HG03103 (cell line): ENCODE measurements at regions not wholly inside any gene's neighbourhood (a gene's known extent, or its start where the extent isn't known, plus 50 kb on each side); places are given as distances from the start of the nearest gene placed in this dataset.

Experiments used
- ATAC-seq: cut with Tn5 transposase; IDR thresholded peaks from one replicate; pipeline ENCODE4 v1.9.1; 2021; ENCODE audit warnings: low read depth; ENCODE audit not compliant: unreplicated experiment

DNA sequence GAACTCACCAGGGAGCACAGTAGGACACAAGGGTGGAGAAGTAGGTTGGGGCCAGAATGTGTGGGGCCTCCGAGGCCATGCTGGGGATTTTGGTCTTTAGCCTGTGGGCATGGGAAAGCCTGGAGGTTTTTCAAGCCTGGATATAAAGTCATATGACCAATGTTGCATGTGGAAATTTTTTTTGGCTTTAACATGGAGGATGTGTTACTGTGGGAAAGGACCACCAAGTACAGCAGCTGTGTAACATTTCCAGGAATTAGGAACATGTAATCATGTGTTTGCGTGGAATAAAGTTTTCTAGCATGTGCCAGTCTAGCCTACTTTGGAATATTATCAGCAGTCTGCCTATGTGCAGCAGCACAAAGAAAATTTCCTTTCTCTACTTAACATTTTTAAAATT lies 78.5 kb downstream of the TNFSF18 start:
- no peak for ATAC-seq

GRCh38 chr1:172973424-172973823 lies 77.3 kb downstream of the TNFSF18 start:
- ATAC-seq: no peak

- no peak for ATAC-seq
These were observed 74.3 kb downstream of the TNFSF18 start for GRCh38 chr1:172976222-172977041.

DNA sequence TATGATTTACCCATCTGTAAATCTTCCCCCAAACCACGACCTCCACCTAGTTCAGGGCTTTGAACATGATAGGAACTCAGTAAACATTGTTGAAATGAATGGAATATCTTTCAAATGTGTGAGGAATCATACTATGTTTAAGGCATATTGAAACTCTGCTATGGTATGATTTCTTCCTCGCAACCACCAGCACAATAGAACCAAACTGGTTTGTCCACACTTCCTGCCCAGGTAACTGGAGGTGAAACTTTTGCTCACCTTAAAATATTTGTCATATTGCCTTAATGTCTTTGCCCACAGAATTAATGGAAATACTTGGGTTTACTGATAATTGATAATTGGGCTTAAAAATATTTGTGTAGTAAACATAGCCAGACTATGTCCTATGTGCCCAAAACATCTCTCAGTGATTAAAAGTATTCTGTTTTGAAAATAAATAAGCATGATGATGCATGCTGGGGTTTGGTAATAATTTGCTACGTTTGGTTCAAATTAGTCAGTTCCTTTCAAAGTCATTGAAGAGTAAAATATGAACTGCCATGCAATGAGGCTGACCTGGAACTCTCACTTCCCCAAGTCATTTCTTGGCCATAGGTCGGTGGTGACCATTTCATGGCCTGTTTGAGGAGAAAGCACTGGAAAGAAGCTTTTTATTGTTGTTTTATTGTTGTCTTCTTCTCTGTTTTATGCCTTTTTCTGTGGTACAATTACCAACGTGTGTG lies 73.3 kb downstream of the TNFSF18 start:
- ATAC-seq: no peak

- ATAC-seq: no peak
These were observed 72.1 kb downstream of the TNFSF18 start for GRCh38 chr1:172978595-172978994.

DNA sequence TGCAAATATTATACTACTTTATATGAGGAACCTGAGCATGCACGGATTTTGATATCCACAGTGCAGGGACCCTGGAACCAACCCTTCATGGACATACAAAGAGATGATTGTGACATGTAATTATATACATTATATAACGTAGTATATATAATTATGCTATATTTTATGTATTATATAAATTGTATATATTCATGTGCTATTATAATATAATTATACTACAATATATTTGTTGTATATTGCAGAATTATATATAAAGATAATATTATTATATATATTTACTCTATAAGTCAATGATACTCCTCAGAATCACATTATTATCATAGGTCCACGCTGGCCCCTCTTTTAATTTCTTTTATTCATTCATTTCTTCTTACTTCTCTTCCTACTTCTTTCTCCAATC lies 70.9 kb downstream of the TNFSF18 start:
- no peak for ATAC-seq

DNA sequence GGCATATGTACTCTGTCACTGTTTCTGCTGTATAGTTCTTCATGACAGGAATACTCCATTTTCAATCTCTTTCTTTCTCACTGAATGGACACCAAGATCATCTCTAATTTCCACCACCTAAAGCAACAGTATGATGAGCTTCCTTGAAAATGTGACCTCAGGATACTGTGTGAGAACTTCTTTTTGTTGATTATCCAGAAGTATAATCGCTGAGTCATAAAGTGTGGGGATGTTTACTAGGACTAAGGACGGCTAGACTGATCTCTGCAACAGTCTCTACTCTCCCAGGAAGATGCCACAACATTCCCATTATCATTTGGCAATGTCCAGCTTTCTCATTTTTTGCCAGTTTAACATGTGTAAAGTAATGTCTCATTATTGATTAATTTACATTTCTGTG lies 70.3 kb downstream of the TNFSF18 start:
- no peak for ATAC-seq

GRCh38 chr1:172980971-172981370 lies 69.8 kb downstream of the TNFSF18 start:
- no peak for ATAC-seq
